SK-N-SH (cell line): ENCODE measurements at regions not wholly inside any gene's neighbourhood (a gene's known extent, or its start where the extent isn't known, plus 50 kb on each side); places are given as distances from the start of the nearest gene placed in this dataset.

Experiments
- CTCF ChIP-seq: fragments of 200-600 bp; sonication (generic); IDR thresholded peaks from 2 replicates; pipeline ENCODE4 v1.6.1; 2017; ENCODE audit warnings: antibody characterized with exemption, mild to moderate bottlenecking, moderate library complexity
- RFX5 ChIP-seq: IDR thresholded peaks from 2 replicates; pipeline ENCODE4 v1.6.1; 2012; ENCODE audit warnings: mild to moderate bottlenecking, improper control_type of control experiment, low read length

GRCh38 chr1:34353409-34353808 lies 176.7 kb downstream of the C1orf94 start:
- no peak for TF ChIP-seq CTCF
- TF ChIP-seq RFX5: no peak
